Effector memory CD4-positive, alpha-beta T cell (primary cell): ENCODE measurements at regions not wholly inside any gene's neighbourhood (a gene's known extent, or its start where the extent isn't known, plus 50 kb on each side); places are given as distances from the start of the nearest gene placed in this dataset.

Source experiments
- DNase-seq, 3 donors: peaks; one replicate each; pipeline ENCODE4 v3.0.0-alpha.2; 2020
- H3K27ac ChIP-seq: 2 replicates; pipeline ENCODE4 v1.7.0; 2013; ENCODE audit warnings: mild to moderate bottlenecking, low read length, moderate library complexity; ENCODE audit not compliant: insufficient read depth, poor library complexity, severe bottlenecking
- H3K27me3 ChIP-seq: replicated peaks from 2 replicates; pipeline ENCODE4 v1.7.0; 2013; ENCODE audit warnings: mild to moderate bottlenecking, low read length; ENCODE audit not compliant: insufficient read depth, control insufficient read depth, poor library complexity, severe bottlenecking
- H3K36me3 ChIP-seq: 2 replicates; pipeline ENCODE4 v1.7.0; 2013; ENCODE audit warnings: mild to moderate bottlenecking, low read length, moderate library complexity; ENCODE audit not compliant: control insufficient read depth, insufficient read depth
- H3K4me1 ChIP-seq: 2 replicates; pipeline ENCODE4 v1.7.0; 2013; ENCODE audit warnings: low read length, mild to moderate bottlenecking; ENCODE audit not compliant: control insufficient read depth, insufficient read depth, poor library complexity, severe bottlenecking
- H3K4me3 ChIP-seq: 2 replicates; pipeline ENCODE4 v1.7.0; 2013; ENCODE audit warnings: low read length, low read depth, mild to moderate bottlenecking; ENCODE audit not compliant: insufficient read depth, poor library complexity, severe bottlenecking
- H3K9me3 ChIP-seq: 2 replicates; pipeline ENCODE4 v1.7.0; 2013; ENCODE audit warnings: mild to moderate bottlenecking, low read length, moderate library complexity; ENCODE audit not compliant: control insufficient read depth

DNA sequence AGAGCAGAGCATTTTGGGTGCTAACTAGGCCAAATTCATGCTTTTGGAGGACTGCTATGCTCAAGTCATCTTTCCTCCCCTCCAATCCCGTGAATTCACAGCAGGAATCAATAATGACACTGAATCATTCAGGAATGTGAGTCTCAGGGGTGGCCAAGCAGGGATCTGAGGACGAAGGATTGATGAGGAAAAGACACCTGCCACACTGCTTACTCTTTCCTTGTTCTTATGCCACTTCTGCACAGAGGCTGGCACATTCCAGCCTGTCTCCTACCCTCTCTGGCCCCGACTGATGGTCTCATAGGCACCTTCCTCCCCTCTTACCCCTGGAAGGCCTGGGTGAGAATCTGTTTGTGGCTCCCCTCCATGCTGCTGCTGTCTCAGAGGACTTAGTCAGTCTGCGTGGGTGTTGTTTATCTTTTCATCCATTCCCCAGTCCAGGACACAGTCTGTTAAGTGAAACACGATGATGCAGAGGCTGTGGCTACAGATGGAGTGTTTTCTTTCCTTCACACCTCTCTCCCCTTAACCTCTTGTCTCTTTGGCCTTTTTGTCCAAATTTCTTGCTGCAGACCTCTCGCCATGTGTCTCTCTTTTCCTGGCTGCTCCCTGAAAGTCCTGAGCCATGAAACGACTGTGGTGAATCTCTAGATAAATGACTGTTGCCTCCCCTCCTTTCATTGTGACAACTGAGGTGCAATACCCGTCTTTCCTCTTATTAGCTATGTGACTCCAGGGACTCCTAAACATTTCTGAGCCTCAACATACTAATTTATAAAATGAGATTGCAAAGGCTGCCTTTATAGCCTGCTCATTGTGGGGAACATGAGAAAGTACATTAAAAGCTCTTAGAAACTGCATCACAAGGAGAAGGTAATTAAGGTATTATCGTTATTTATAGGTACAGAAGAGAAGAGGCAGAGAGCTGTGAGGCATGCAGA is 86.9 kb downstream of the RDH14 start:
- H3K27me3 ChIP-seq, result no peaks in the 10 kb centered on the region
- DNase-seq, result no peak
- H3K27ac ChIP-seq, result no peak overlapping the region

GRCh38 chr2:18467749-18468360 is 92.6 kb downstream of the RDH14 start:
- Histone ChIP-seq H3K36me3 (no peaks in the 10 kb centered on the region), H3K9me3 (no peaks in the 10 kb centered on the region), H3K4me1 (no peaks in the 10 kb centered on the region), H3K27ac (no peak overlapping the region), H3K4me3 (no peak overlapping the region), H3K27me3 (no peaks in the 10 kb centered on the region)
- DNase-seq, result no peak

More for the DNA sequence above, 86.9 kb downstream of the RDH14 start:
- Histone ChIP-seq H3K9me3 (no peaks in the 10 kb centered on the region), H3K36me3 (no peaks in the 10 kb centered on the region), H3K4me3 (no peak overlapping the region), H3K4me1 (no peaks in the 10 kb centered on the region)

DNA sequence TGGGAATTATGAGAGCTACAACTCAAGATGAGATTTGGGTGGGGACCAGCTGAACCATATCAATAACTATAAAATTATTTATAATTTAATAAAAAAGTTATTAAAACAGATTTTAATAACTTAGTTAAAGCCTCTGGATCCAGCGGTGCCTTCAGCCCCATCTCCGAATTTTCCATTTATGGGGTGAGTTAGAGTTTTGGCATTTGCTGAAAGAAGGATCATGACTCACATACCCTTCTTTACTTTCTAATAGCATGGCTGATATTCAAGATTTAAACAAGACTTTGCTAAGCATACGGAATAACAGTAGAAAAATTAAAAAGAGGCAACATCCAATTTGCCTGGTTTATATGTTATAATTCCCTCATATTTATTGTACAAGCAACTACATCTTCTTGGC is 94.5 kb downstream of the RDH14 start:
- no peak overlapping the region for H3K27ac ChIP-seq
- H3K9me3 ChIP-seq, result no peaks in the 10 kb centered on the region
- H3K36me3 ChIP-seq, result no peaks in the 10 kb centered on the region
- H3K4me1 ChIP-seq, result no peaks in the 10 kb centered on the region
- no peaks in the 10 kb centered on the region for H3K27me3 ChIP-seq
- DNase-seq, result no peak
- no peak overlapping the region for H3K4me3 ChIP-seq

- Histone ChIP-seq H3K9me3 (no peaks in the 10 kb centered on the region), H3K4me3 (no peak overlapping the region), H3K36me3 (no peaks in the 10 kb centered on the region), H3K4me1 (no peaks in the 10 kb centered on the region), H3K27ac (no peak overlapping the region), H3K27me3 (no peaks in the 10 kb centered on the region)
- DNase-seq, result no peak
These were observed 95.5 kb downstream of the RDH14 start for GRCh38 chr2:18464913-18465312.

DNA sequence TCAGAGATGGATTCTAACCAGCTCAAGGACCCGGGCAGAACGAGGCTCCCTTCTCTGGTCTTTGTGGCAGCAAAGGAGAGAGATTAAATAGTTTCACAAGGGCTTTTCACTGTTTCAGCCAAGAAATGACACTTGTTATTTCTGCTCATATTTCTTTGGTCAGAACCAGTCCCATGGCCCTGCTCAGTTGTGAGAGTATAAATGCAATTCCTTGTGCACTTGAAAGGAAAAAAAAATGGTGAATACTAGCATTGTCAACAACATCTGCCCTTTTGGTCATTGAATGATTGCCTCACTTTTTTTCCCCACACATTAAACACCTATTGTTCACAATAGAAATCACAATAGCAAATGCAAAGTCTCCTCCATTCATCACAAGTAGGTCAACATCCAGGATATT is 104.4 kb downstream of the RDH14 start:
- Histone ChIP-seq H3K27ac (no peak overlapping the region), H3K4me1 (no peaks in the 10 kb centered on the region), H3K9me3 (no peaks in the 10 kb centered on the region), H3K27me3 (no peaks in the 10 kb centered on the region), H3K36me3 (no peaks in the 10 kb centered on the region), H3K4me3 (no peak overlapping the region)
- DNase-seq, result no peak

GRCh38 chr2:18455236-18455862 is 105.1 kb downstream of the RDH14 start:
- Histone ChIP-seq H3K27ac (no peak overlapping the region), H3K9me3 (no peaks in the 10 kb centered on the region), H3K36me3 (no peaks in the 10 kb centered on the region), H3K4me3 (no peak overlapping the region), H3K4me1 (no peaks in the 10 kb centered on the region), H3K27me3 (no peaks in the 10 kb centered on the region)
- no peak for DNase-seq

- no peak for DNase-seq
- Histone ChIP-seq H3K27me3 (no peaks in the 10 kb centered on the region), H3K4me3 (no peak overlapping the region), H3K27ac (no peak overlapping the region), H3K9me3 (no peaks in the 10 kb centered on the region), H3K36me3 (no peaks in the 10 kb centered on the region), H3K4me1 (no peaks in the 10 kb centered on the region)
These were observed 105.7 kb downstream of the RDH14 start for GRCh38 chr2:18454692-18455235.

DNA sequence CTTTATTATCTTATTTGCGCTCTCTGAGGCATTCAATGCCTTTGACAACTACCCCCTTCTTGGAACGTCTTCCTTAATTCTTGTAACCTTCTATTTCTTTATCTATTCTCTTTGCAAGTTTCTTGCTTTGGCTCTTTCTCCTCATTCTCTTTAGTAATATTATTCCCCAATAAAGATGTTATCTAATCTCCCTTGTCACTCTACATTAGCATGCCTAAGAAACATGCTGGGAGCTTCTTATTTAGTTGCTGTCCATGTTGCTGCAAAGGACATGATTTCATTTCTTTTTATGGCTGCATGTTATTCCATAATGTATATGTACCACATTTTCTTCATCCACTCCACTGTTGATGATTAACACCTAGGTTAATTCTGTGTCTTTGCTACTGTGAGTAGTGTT is 113.7 kb downstream of the RDH14 start:
- H3K9me3 ChIP-seq, result no peaks in the 10 kb centered on the region
- no peaks in the 10 kb centered on the region for H3K4me1 ChIP-seq
- H3K27me3 ChIP-seq, result no peaks in the 10 kb centered on the region
- H3K27ac ChIP-seq, result no peak overlapping the region
- H3K36me3 ChIP-seq, result no peaks in the 10 kb centered on the region
- no peak overlapping the region for H3K4me3 ChIP-seq
- no peak for DNase-seq

DNA sequence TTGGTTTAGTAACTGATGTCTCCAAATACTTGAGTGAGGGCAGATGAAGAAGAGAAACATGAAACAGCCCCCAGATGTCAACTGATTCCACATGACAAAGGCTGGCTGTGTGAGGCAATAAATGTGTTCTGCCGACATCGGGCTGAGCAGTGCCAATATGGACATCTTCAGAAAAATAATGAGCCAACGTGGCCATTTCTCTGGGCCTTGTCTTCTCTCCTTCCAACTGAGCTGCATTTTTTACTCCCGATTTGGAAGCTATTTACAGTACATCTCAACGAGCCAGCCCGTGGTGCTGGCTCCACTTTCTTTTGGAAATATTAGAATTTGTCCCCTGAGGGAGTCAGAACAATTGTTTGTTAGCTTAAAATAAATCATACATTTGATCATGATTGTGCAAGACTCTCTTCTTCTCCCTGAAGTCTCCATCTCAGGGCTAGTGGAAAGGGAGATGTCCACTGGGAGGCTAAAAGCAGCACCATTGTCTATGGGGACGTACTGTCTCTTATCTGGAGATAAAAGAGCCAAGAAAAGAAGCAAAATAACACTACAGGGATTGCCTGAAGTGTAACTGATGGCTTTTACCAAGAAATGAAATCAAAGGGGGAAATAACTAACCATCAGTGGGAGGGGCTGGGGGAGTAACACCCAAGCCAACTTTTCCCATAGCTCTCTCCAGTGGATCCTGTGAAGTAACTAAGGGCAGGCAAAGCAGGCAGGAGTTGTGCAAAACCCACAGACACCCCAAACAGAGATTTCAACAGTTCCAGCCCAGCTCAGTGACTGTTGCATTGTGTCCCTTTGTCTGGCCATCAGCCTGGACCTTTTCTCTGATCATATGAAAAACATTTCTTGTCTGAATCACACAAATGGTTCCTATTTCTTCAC is 114.8 kb downstream of the RDH14 start:
- Histone ChIP-seq H3K4me1 (no peaks in the 10 kb centered on the region), H3K4me3 (no peak overlapping the region), H3K9me3 (no peaks in the 10 kb centered on the region), H3K27me3 (no peaks in the 10 kb centered on the region), H3K27ac (no peak overlapping the region), H3K36me3 (no peaks in the 10 kb centered on the region)
- DNase-seq, result no peak
